BE2C (cell line): ENCODE measurements at regions not wholly inside any gene's neighbourhood (a gene's known extent, or its start where the extent isn't known, plus 50 kb on each side); places are given as distances from the start of the nearest gene placed in this dataset.

Source experiments
- DNase-seq: peaks from one replicate; pipeline ENCODE4 v3.0.0-alpha.2; 2020
- H3K27me3 ChIP-seq: fragments of 250-450 bp; sonication (Bioruptor Pico); 2 replicates; pipeline ENCODE4 v1.5.1; 2020; ENCODE audit warnings: mild to moderate bottlenecking
- H3K36me3 ChIP-seq: fragments of 250-450 bp; sonication (Bioruptor Pico); 2 replicates; pipeline ENCODE4 v1.5.1; 2020; ENCODE audit warnings: mild to moderate bottlenecking
- H3K4me1 ChIP-seq: fragments of 250-450 bp; sonication (Bioruptor Pico); 2 replicates; pipeline ENCODE4 v1.5.1; 2020
- H3K4me3 ChIP-seq: 2 replicates; pipeline ENCODE4 v1.5.1; 2011; ENCODE audit warnings: low read depth, low read length
- H3K9me3 ChIP-seq: fragments of 250-450 bp; sonication (Bioruptor Pico); 2 replicates; pipeline ENCODE4 v1.5.1; 2020
- TF ChIP-seq, protein P1 (sequence below): IDR thresholded peaks from 2 replicates; pipeline ENCODE4 v1.5.1; 2012; ENCODE audit warnings: mild to moderate bottlenecking, low read depth, low read length

GRCh38 chrX:10922835-10923234 is 188.3 kb upstream of the HCCS start:
- no peaks in the 10 kb centered on the region for H3K27me3 ChIP-seq
- TF ChIP-seq, protein P1, sequence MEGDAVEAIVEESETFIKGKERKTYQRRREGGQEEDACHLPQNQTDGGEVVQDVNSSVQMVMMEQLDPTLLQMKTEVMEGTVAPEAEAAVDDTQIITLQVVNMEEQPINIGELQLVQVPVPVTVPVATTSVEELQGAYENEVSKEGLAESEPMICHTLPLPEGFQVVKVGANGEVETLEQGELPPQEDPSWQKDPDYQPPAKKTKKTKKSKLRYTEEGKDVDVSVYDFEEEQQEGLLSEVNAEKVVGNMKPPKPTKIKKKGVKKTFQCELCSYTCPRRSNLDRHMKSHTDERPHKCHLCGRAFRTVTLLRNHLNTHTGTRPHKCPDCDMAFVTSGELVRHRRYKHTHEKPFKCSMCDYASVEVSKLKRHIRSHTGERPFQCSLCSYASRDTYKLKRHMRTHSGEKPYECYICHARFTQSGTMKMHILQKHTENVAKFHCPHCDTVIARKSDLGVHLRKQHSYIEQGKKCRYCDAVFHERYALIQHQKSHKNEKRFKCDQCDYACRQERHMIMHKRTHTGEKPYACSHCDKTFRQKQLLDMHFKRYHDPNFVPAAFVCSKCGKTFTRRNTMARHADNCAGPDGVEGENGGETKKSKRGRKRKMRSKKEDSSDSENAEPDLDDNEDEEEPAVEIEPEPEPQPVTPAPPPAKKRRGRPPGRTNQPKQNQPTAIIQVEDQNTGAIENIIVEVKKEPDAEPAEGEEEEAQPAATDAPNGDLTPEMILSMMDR = no peak
- no peaks in the 10 kb centered on the region for H3K4me1 ChIP-seq
- no peak overlapping the region for H3K4me3 ChIP-seq
- no peaks in the 10 kb centered on the region for H3K9me3 ChIP-seq
- no peaks in the 10 kb centered on the region for H3K36me3 ChIP-seq
- no peak for DNase-seq

GRCh38 chrX:10923466-10923865 is 187.7 kb upstream of the HCCS start:
- H3K27me3 ChIP-seq = no peaks in the 10 kb centered on the region
- no peaks in the 10 kb centered on the region for H3K4me1 ChIP-seq
- no peak for DNase-seq
- H3K36me3 ChIP-seq = no peaks in the 10 kb centered on the region
- TF ChIP-seq, protein P1 = no peak
- H3K9me3 ChIP-seq = no peaks in the 10 kb centered on the region
- no peak overlapping the region for H3K4me3 ChIP-seq

GRCh38 chrX:10926404-10926803 is 184.7 kb upstream of the HCCS start:
- H3K36me3 ChIP-seq = no peaks in the 10 kb centered on the region
- no peak for DNase-seq
- no peaks in the 10 kb centered on the region for H3K9me3 ChIP-seq
- TF ChIP-seq, protein P1 = no peak
- H3K27me3 ChIP-seq = no peaks in the 10 kb centered on the region
- H3K4me1 ChIP-seq = no peaks in the 10 kb centered on the region
- H3K4me3 ChIP-seq = no peak overlapping the region

GRCh38 chrX:10926891-10927290 is 184.2 kb upstream of the HCCS start:
- Histone ChIP-seq H3K36me3 (no peaks in the 10 kb centered on the region), H3K4me3 (no peak overlapping the region), H3K27me3 (no peaks in the 10 kb centered on the region), H3K9me3 (no peaks in the 10 kb centered on the region), H3K4me1 (no peaks in the 10 kb centered on the region)
- no peak for DNase-seq
- TF ChIP-seq, protein P1 = no peak

DNA sequence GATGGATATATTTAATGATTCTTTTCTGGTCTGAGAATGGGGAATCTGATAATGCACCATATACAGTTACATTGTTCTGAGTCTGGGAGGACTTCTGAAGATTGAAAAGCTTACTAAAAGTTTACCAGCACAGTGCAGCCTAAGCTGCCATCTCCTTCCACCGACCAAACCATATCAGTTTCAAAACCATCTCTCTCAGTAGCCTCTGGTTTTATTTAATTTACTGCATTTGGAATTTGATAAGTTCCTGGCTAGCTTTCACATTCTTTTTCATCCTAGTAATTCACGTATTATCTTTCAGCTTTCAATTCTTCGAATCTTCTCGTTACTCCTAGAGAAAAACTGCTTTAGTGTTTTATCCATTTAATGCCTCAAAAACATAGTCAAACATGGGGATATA is 181.4 kb upstream of the HCCS start:
- H3K27me3 ChIP-seq = no peaks in the 10 kb centered on the region
- no peak for DNase-seq
- no peak overlapping the region for H3K4me3 ChIP-seq
- no peaks in the 10 kb centered on the region for H3K36me3 ChIP-seq
- TF ChIP-seq, protein P1 = no peak
- no peaks in the 10 kb centered on the region for H3K4me1 ChIP-seq
- no peaks in the 10 kb centered on the region for H3K9me3 ChIP-seq

DNA sequence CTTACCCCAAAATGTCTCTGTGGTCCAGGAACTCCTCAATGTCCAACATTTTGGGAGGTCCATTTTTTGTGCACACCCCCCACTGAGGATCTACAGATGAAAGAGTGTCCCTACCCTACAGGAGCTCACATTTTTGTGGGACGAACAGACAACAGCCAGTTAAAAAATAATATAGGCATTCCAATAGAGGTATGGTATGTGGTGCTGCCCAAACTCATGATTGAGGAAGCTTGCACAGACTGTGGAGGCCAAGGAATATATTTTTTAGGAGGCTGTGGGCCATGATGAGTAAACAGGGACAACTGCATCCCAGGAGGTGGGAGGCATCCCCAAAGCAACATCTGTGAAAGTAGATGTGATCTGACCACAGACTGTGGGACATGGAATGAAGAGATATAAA is 181.0 kb upstream of the HCCS start:
- H3K4me3 ChIP-seq = no peak overlapping the region
- no peaks in the 10 kb centered on the region for H3K9me3 ChIP-seq
- H3K4me1 ChIP-seq = no peaks in the 10 kb centered on the region
- TF ChIP-seq, protein P1 = no peak
- H3K36me3 ChIP-seq = no peaks in the 10 kb centered on the region
- DNase-seq = no peak
- H3K27me3 ChIP-seq = no peaks in the 10 kb centered on the region
